Stomach (tissue), 8 donors: ENCODE measurements at regions not wholly inside any gene's neighbourhood (a gene's known extent, or its start where the extent isn't known, plus 50 kb on each side); places are given as distances from the start of the nearest gene placed in this dataset.

ENCODE experiments used
- DNase-seq, 2 donors: peaks; one replicate each; pipeline versions ENCODE4 v3.0.0 to v3.0.0-alpha.2; 2013 to 2019
- H3K27ac ChIP-seq, 5 donors: fragments of 200-600 bp in 4 of 5; sonication (generic) in 4 of 5; one replicate each; pipeline ENCODE4 v1.5.1; 2013 to 2019; ENCODE audit warnings: mild to moderate bottlenecking in 1 of 5, moderate library complexity in 1 of 5
- H3K27me3 ChIP-seq, 3 donors: fragments of 200-600 bp; sonication (generic); one replicate each; pipeline ENCODE4 v1.5.1; 2017 to 2019; ENCODE audit warnings: mixed run types in 1 of 3
- H3K36me3 ChIP-seq, 4 donors: fragments of 200-600 bp; sonication (generic); 1 replicate in 3 of 4; 2 replicates in 1 of 4; pipeline ENCODE4 v1.5.1; 2016 to 2019
- H3K4me1 ChIP-seq, 4 donors: fragments of 200-600 bp; sonication (generic); one replicate each; pipeline ENCODE4 v1.5.1; 2016 to 2019
- H3K4me3 ChIP-seq, 4 donors: fragments of 200-600 bp; sonication (generic) in 3 of 4; one replicate each; pipeline ENCODE4 v1.5.1; 2016 to 2019; ENCODE audit warnings: mild to moderate bottlenecking in 1 of 4
- H3K9me3 ChIP-seq, 4 donors: fragments of 200-600 bp; sonication (generic); one replicate each; pipeline ENCODE4 v1.5.1; 2016 to 2019
- CTCF ChIP-seq, 7 experiments: fragments of 450-650 bp in 4 of 7; fragments of 200-600 bp in 3 of 7; sonication (generic) in 3 of 7; IDR thresholded peaks; one replicate each; pipeline ENCODE4 v1.5.1; 2016 to 2019; ENCODE audit warnings: antibody characterized with exemption in 7 of 7, control low read depth in 2 of 7, mild to moderate bottlenecking in 1 of 7
- EP300 ChIP-seq: sonication (generic); formaldehyde crosslinking; IDR thresholded peaks from one replicate; pipeline ENCODE4 v1.6.1; 2017; ENCODE audit warnings: antibody characterized with exemption
- POLR2A ChIP-seq, 4 donors: fragments of 450-650 bp; IDR thresholded peaks; one replicate each; pipeline ENCODE4 v1.6.1; 2016; ENCODE audit warnings: antibody characterized with exemption in 4 of 4, control low read depth in 2 of 4, mild to moderate bottlenecking in 1 of 4, moderate library complexity in 1 of 4
- POLR2AphosphoS5 ChIP-seq, 3 donors: sonication (generic); formaldehyde crosslinking; IDR thresholded peaks; one replicate each; pipeline ENCODE4 v1.6.1; 2016; ENCODE audit warnings: antibody characterized with exemption in 3 of 3
- WGBS, 5 donors: extraction: QIAGEN DNeasy Blood & Tissue Kit in 3 of 5; methylation state at CpG; one replicate each; pipeline versions ENCODE4 v1.1.5 to v1.1.7; 2013 to 2018; 5-methylcytosine and 5-hydroxymethylcytosine counted together
- intact Hi-C: fragments of 100-400 bp; cut with DNase I; formaldehyde crosslinking; loops from one replicate; pipeline ENCODE4 v1.15.1; 2023; ENCODE audit warnings: low total_unique reads
- donor health status: healthy with polysubstance abuse.
- donor health status: Bipolar disorder and iron deficiency.
- donor health status: healthy.

- WGBS, 5 donors: 70 to 74% (median 71%) methylated on average over 3 of the region's 3 CpGs
- Histone ChIP-seq H3K4me3 (no peak overlapping the region), H3K36me3 (no peaks in the 10 kb centered on the region), H3K4me1 (no peaks in the 10 kb centered on the region), H3K9me3 (peaks cover 0 to 21% (median 9%) of the 10 kb centered on the region in 4 donors), H3K27me3 (no peaks in the 10 kb centered on the region), H3K27ac (no peak overlapping the region)
- TF ChIP-seq CTCF (IDR thresholded peaks at IDR 0.05) (no peak), POLR2A (IDR thresholded peaks at IDR 0.05) (no peak), EP300 (no peak), POLR2AphosphoS5 (IDR thresholded peaks at IDR 0.05) (no peak)
- intact Hi-C loops: no loop called here
- DNase-seq: no peak
Observed at GRCh38 chr5:8813180-8813579, 732.7 kb downstream of the SEMA5A start.

GRCh38 chr5:8814105-8814504, 731.8 kb downstream of the SEMA5A start:
- Histone ChIP-seq H3K4me3 (no peak overlapping the region), H3K36me3 (no peaks in the 10 kb centered on the region), H3K9me3 (peaks cover 0 to 21% (median 9%) of the 10 kb centered on the region in 4 donors), H3K4me1 (no peaks in the 10 kb centered on the region), H3K27ac (no peak overlapping the region), H3K27me3 (no peaks in the 10 kb centered on the region)
- intact Hi-C loops: no loop called here
- DNase-seq: no peak
- TF ChIP-seq POLR2AphosphoS5 (IDR thresholded peaks at IDR 0.05) (no peak), EP300 (no peak), POLR2A (IDR thresholded peaks at IDR 0.05) (no peak), CTCF (IDR thresholded peaks at IDR 0.05) (no peak)

DNA sequence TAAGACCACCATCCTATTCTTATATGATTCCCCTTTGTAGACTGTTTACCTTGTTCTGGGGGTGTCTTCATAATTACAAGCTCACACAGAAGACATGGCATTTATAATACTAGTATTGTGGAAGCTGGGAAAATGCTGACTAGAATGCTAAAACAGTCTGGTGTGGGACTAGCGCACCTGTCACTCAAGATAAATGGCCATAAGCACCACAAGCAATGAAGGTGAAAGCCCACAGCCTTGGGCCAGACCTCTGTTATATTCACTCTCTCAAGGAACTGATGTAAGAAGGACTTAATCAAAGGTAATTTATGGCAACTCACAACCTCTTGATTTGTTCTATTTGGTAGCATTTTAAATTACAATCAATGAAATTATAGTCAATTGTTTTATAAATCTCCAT, 721.5 kb downstream of the SEMA5A start:
- H3K4me3 ChIP-seq: no peak overlapping the region
- peaks cover 0 to 4% (median 1%) of the 10 kb centered on the region in 4 donors for H3K9me3 ChIP-seq
- no peaks in the 10 kb centered on the region for H3K4me1 ChIP-seq
- no peak overlapping the region for H3K27ac ChIP-seq
- H3K27me3 ChIP-seq: no peaks in the 10 kb centered on the region
- 76 to 95% (median 84%) methylated on average over 1 of the region's 1 CpG for WGBS, 5 donors
- no peaks in the 10 kb centered on the region for H3K36me3 ChIP-seq
- intact Hi-C loops: no loop called here
- no peak for DNase-seq
- TF ChIP-seq POLR2AphosphoS5 (IDR thresholded peaks at IDR 0.05): no peak
- no peak for TF ChIP-seq CTCF (IDR thresholded peaks at IDR 0.05)
- no peak for TF ChIP-seq EP300
- no peak for TF ChIP-seq POLR2A (IDR thresholded peaks at IDR 0.05)

GRCh38 chr5:8825139-8825757, 720.6 kb downstream of the SEMA5A start:
- Histone ChIP-seq H3K9me3 (no peaks in the 10 kb centered on the region), H3K27ac (no peak overlapping the region), H3K4me1 (no peaks in the 10 kb centered on the region), H3K4me3 (no peak overlapping the region), H3K36me3 (no peaks in the 10 kb centered on the region), H3K27me3 (no peaks in the 10 kb centered on the region)
- 67 to 79% (median 73%) methylated on average over 4 of the region's 4 CpGs for WGBS, 5 donors
- DNase-seq: no peak
- TF ChIP-seq EP300 (no peak), POLR2AphosphoS5 (IDR thresholded peaks at IDR 0.05) (no peak), CTCF (IDR thresholded peaks at IDR 0.05) (no peak), POLR2A (IDR thresholded peaks at IDR 0.05) (no peak)
- intact Hi-C loops: no loop called here
